Stomach (tissue), 8 donors: ENCODE measurements at regions not wholly inside any gene's neighbourhood (a gene's known extent, or its start where the extent isn't known, plus 50 kb on each side); places are given as distances from the start of the nearest gene placed in this dataset.

Source experiments
- DNase-seq, 2 donors: peaks; one replicate each; pipeline versions ENCODE4 v3.0.0 to v3.0.0-alpha.2; 2013 to 2019
- H3K27ac ChIP-seq, 5 donors: fragments of 200-600 bp in 4 of 5; sonication (generic) in 4 of 5; one replicate each; pipeline ENCODE4 v1.5.1; 2013 to 2019; ENCODE audit warnings: mild to moderate bottlenecking in 1 of 5, moderate library complexity in 1 of 5
- H3K27me3 ChIP-seq, 3 donors: fragments of 200-600 bp; sonication (generic); one replicate each; pipeline ENCODE4 v1.5.1; 2017 to 2019; ENCODE audit warnings: mixed run types in 1 of 3
- H3K36me3 ChIP-seq, 4 donors: fragments of 200-600 bp; sonication (generic); 1 replicate in 3 of 4; 2 replicates in 1 of 4; pipeline ENCODE4 v1.5.1; 2016 to 2019
- H3K4me1 ChIP-seq, 4 donors: fragments of 200-600 bp; sonication (generic); one replicate each; pipeline ENCODE4 v1.5.1; 2016 to 2019
- H3K4me3 ChIP-seq, 4 donors: fragments of 200-600 bp; sonication (generic) in 3 of 4; one replicate each; pipeline ENCODE4 v1.5.1; 2016 to 2019; ENCODE audit warnings: mild to moderate bottlenecking in 1 of 4
- H3K9me3 ChIP-seq, 4 donors: fragments of 200-600 bp; sonication (generic); one replicate each; pipeline ENCODE4 v1.5.1; 2016 to 2019
- CTCF ChIP-seq, 7 experiments: fragments of 450-650 bp in 4 of 7; fragments of 200-600 bp in 3 of 7; sonication (generic) in 3 of 7; IDR thresholded peaks; one replicate each; pipeline ENCODE4 v1.5.1; 2016 to 2019; ENCODE audit warnings: antibody characterized with exemption in 7 of 7, control low read depth in 2 of 7, mild to moderate bottlenecking in 1 of 7
- EP300 ChIP-seq: sonication (generic); formaldehyde crosslinking; IDR thresholded peaks from one replicate; pipeline ENCODE4 v1.6.1; 2017; ENCODE audit warnings: antibody characterized with exemption
- POLR2A ChIP-seq, 4 donors: fragments of 450-650 bp; IDR thresholded peaks; one replicate each; pipeline ENCODE4 v1.6.1; 2016; ENCODE audit warnings: antibody characterized with exemption in 4 of 4, control low read depth in 2 of 4, mild to moderate bottlenecking in 1 of 4, moderate library complexity in 1 of 4
- POLR2AphosphoS5 ChIP-seq, 3 donors: sonication (generic); formaldehyde crosslinking; IDR thresholded peaks; one replicate each; pipeline ENCODE4 v1.6.1; 2016; ENCODE audit warnings: antibody characterized with exemption in 3 of 3
- WGBS, 5 donors: extraction: QIAGEN DNeasy Blood & Tissue Kit in 3 of 5; methylation state at CpG; one replicate each; pipeline versions ENCODE4 v1.1.5 to v1.1.7; 2013 to 2018; 5-methylcytosine and 5-hydroxymethylcytosine counted together
- intact Hi-C: fragments of 100-400 bp; cut with DNase I; formaldehyde crosslinking; loops from one replicate; pipeline ENCODE4 v1.15.1; 2023; ENCODE audit warnings: low total_unique reads
- donor health status: healthy with polysubstance abuse.
- donor health status: Bipolar disorder and iron deficiency.
- donor health status: healthy.

GRCh38 chr4:62804075-62804474 is 1603.9 kb downstream of the ADGRL3 start:
- Histone ChIP-seq H3K27me3 (no peaks in the 10 kb centered on the region), H3K9me3 (no peaks in the 10 kb centered on the region), H3K27ac (no peak overlapping the region), H3K4me1 (no peaks in the 10 kb centered on the region), H3K36me3 (no peaks in the 10 kb centered on the region), H3K4me3 (no peak overlapping the region)
- 64 to 80% (median 66%) methylated on average over 2 of the region's 2 CpGs for WGBS, 5 donors
- DNase-seq, result no peak
- intact Hi-C loops, result no loop called here
- TF ChIP-seq CTCF (IDR thresholded peaks at IDR 0.05) (no peak), POLR2A (IDR thresholded peaks at IDR 0.05) (no peak), EP300 (no peak), POLR2AphosphoS5 (IDR thresholded peaks at IDR 0.05) (no peak)

DNA sequence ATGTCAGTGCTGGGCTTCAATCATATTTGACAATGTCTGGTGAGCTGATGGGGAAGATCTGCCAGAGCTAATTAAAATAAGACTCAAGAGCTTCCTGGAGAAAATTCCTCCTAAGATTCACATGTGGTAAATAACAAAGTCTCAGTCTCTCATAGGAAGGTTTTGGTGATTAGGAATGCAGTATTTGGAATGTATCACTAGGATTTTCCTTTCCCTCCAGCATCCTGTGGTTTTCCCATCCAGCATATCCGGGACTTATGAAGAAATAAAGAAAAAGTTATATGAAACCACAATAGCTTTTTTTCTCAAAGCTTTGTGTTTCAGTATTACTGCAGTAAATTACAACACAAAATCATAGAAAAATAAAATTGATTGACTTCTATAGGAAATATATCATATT is 1597.1 kb downstream of the ADGRL3 start:
- 58 to 78% (median 65%) methylated on average over 1 of the region's 1 CpG for WGBS, 5 donors
- no peaks in the 10 kb centered on the region for H3K27me3 ChIP-seq
- intact Hi-C loops, result no loop called here

GRCh38 chr4:62791386-62791785 is 1591.3 kb downstream of the ADGRL3 start:
- Histone ChIP-seq H3K36me3 (no peaks in the 10 kb centered on the region), H3K9me3 (no peaks in the 10 kb centered on the region), H3K27me3 (no peaks in the 10 kb centered on the region), H3K27ac (no peak overlapping the region), H3K4me1 (no peaks in the 10 kb centered on the region), H3K4me3 (no peak overlapping the region)
- DNase-seq, result no peak
- no peak for TF ChIP-seq EP300
- no peak for TF ChIP-seq POLR2AphosphoS5 (IDR thresholded peaks at IDR 0.05)
- TF ChIP-seq POLR2A (IDR thresholded peaks at IDR 0.05), result no peak
- no peak for TF ChIP-seq CTCF (IDR thresholded peaks at IDR 0.05)
- 58 to 86% (median 69%) methylated on average over 2 of the region's 2 CpGs for WGBS, 5 donors
- intact Hi-C loops, result no loop called here

More for the DNA sequence above, 1597.1 kb downstream of the ADGRL3 start:
- no peak overlapping the region for H3K4me3 ChIP-seq
- TF ChIP-seq POLR2AphosphoS5 (IDR thresholded peaks at IDR 0.05) (no peak), CTCF (IDR thresholded peaks at IDR 0.05) (no peak), EP300 (no peak), POLR2A (IDR thresholded peaks at IDR 0.05) (no peak)
- no peak overlapping the region for H3K27ac ChIP-seq
- H3K36me3 ChIP-seq, result no peaks in the 10 kb centered on the region
- no peak for DNase-seq
- H3K9me3 ChIP-seq, result no peaks in the 10 kb centered on the region
- no peaks in the 10 kb centered on the region for H3K4me1 ChIP-seq

GRCh38 chr4:62771983-62772557 is 1571.9 kb downstream of the ADGRL3 start:
- WGBS, 5 donors, result 55 to 72% (median 61%) methylated on average over 9 of the region's 9 CpGs

More at GRCh38 chr4:62771983-62772557, 1571.9 kb downstream of the ADGRL3 start:
- DNase-seq, result no peak
- H3K4me1 ChIP-seq, result no peaks in the 10 kb centered on the region
- H3K27ac ChIP-seq, result no peak overlapping the region
- intact Hi-C loops, result no loop called here
- no peaks in the 10 kb centered on the region for H3K36me3 ChIP-seq
- no peaks in the 10 kb centered on the region for H3K9me3 ChIP-seq
- no peak overlapping the region for H3K4me3 ChIP-seq
- TF ChIP-seq CTCF (IDR thresholded peaks at IDR 0.05), result no peak
- TF ChIP-seq EP300, result no peak
- TF ChIP-seq POLR2AphosphoS5 (IDR thresholded peaks at IDR 0.05), result no peak
- TF ChIP-seq POLR2A (IDR thresholded peaks at IDR 0.05), result no peak
- no peaks in the 10 kb centered on the region for H3K27me3 ChIP-seq
